ENCODE measurements at regions not wholly inside any gene's neighbourhood (a gene's known extent, or its start where the extent isn't known, plus 50 kb on each side); places are given as distances from the start of the nearest gene placed in this dataset.
A peak's percentile ranks its signal among the peaks of the same experiment; 100 is the strongest.
"Not testable (repeated sequence)": the region's sequence is repeated elsewhere in the genome, so short reads cannot be mapped to it uniquely, and the experiment has no call there.

DNA sequence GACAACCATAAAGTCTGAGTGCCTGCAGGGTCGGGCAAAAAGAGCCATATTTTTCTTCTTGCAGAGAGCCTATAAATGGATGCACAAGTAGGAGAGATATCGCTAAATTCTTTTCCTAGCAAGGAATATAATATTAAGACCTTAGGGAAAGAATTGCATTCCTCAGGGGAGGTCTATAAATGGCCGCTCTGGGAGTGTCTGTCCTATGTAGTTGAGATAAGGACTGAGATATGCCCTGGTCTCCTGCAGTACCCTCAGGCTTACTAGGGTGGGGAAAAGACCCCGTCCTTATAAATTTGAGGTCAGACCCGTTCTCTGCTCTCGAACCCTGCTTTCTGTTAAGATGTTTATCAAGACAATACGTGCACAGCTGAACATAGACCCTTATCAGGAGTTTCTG lies 250.9 kb downstream of the ANKRD50 start:
- H3K36me3 ChIP-seq (ENCODE audit: control insufficient read depth, insufficient read depth, low read length); H3K9me3 ChIP-seq (ENCODE audit: control insufficient read depth, low read length); H3K27ac ChIP-seq (ENCODE audit: low read depth, low read length, severe bottlenecking); H3K4me3 ChIP-seq (ENCODE audit: extremely low read depth, insufficient read depth, low read length, poor library complexity, severe bottlenecking); H3K4me1 ChIP-seq (ENCODE audit: control insufficient read depth, insufficient read depth, low read length, poor library complexity, severe bottlenecking): not testable (repeated sequence)
- 89 to 90% methylated on average over 6 to 7 of the region's 7 CpGs for WGBS, 2 experiments (ENCODE audit: insufficient coverage in 2 of 2)

DNA sequence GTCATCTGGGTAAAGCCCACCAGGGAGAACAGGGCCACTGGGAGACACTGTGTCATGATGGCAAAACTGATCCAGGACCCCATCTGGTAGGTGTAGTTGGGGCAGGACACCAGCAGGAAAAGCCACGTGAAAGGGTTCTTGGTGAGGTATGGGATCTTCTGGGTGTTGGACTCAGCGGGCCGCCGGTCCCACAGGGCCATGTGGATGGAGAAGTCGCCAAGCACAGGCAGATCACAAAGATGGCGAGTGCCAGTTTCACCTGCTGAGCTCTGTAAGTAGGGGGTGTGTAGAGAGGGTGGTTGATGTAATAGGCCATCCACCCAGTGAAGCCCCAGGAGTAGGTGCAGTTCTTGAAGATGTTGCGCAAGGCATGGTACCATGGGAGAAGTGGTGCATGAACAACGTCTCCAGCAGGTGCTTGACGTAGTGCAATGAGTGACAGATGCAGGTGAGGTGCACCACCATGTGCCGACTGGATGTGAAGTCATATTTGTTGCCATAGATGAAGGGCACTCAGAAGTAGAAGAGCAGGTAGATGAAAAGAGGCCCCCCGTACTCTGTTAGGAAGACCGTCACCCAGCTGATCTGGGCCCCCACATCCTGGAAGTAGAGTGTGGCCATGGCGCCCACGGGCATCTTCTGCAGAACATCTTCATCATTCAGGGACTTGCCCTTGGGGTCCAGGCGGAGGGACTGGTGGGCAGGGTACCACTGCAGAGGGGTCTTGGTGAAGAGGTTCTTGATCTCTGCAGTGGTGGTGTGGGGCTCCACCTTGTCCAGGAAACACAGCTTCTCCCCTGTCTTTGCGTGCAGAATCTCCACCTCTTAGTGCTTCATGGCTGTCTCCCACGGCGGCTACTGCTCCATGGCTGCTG lies 249.3 kb downstream of the ANKRD50 start:
- H3K9me3 ChIP-seq (ENCODE audit: control insufficient read depth, low read length), result peaks cover 7% of the 10 kb centered on the region

GRCh38 chr4:124464836-124465235 lies 247.7 kb downstream of the ANKRD50 start:
- no peak overlapping the region for H3K27ac ChIP-seq (ENCODE audit: low read depth, low read length, severe bottlenecking)
- H3K4me3 ChIP-seq (ENCODE audit: extremely low read depth, insufficient read depth, low read length, poor library complexity, severe bottlenecking), result no peak overlapping the region
- no CpG with 5 or more reads among the region's 1 CpG for WGBS, 2 experiments (ENCODE audit: insufficient coverage in 2 of 2)
- H3K9me3 ChIP-seq (ENCODE audit: control insufficient read depth, low read length), result peaks cover 7% of the 10 kb centered on the region
- H3K36me3 ChIP-seq (ENCODE audit: control insufficient read depth, insufficient read depth, low read length), result no peaks in the 10 kb centered on the region
- H3K4me1 ChIP-seq (ENCODE audit: control insufficient read depth, insufficient read depth, low read length, poor library complexity, severe bottlenecking), result no peaks in the 10 kb centered on the region

More for the DNA sequence above, 249.3 kb downstream of the ANKRD50 start:
- Histone ChIP-seq H3K36me3 (ENCODE audit: control insufficient read depth, insufficient read depth, low read length) (no peaks in the 10 kb centered on the region), H3K27ac (ENCODE audit: low read depth, low read length, severe bottlenecking) (no peak overlapping the region), H3K4me3 (ENCODE audit: extremely low read depth, insufficient read depth, low read length, poor library complexity, severe bottlenecking) (no peak overlapping the region), H3K4me1 (ENCODE audit: control insufficient read depth, insufficient read depth, low read length, poor library complexity, severe bottlenecking) (no peaks in the 10 kb centered on the region)
- 86 to 92% methylated on average over 14 to 16 of the region's 18 CpGs for WGBS, 2 experiments (ENCODE audit: insufficient coverage in 2 of 2)

DNA sequence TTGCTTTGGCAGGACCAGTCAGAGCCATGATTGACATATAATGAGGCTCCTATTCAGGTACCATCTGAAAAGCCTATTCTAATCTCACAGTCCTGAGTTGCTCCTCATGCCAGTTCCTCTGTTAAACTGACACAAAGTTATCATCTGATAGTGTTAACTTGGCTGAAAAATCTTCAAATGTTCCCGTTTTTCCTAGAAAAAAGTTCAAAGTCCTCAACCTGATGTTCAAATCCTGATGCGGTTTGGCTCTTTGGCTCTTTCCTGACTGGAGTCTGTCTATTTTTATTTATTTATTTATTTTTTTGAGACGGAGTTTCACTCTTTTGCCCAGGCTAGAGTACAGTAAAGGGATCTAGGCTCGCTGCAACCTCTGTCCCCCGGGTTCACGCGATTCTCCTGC lies 244.2 kb downstream of the ANKRD50 start:
- no peaks in the 10 kb centered on the region for H3K9me3 ChIP-seq (ENCODE audit: control insufficient read depth, low read length)
- 88 to 89% methylated on average over 4 to 6 of the region's 7 CpGs for WGBS, 2 experiments (ENCODE audit: insufficient coverage in 2 of 2)
- H3K36me3 ChIP-seq (ENCODE audit: control insufficient read depth, insufficient read depth, low read length), result no peaks in the 10 kb centered on the region
- no peak overlapping the region for H3K4me3 ChIP-seq (ENCODE audit: extremely low read depth, insufficient read depth, low read length, poor library complexity, severe bottlenecking)
- H3K27ac ChIP-seq (ENCODE audit: low read depth, low read length, severe bottlenecking), result no peak overlapping the region
- H3K4me1 ChIP-seq (ENCODE audit: control insufficient read depth, insufficient read depth, low read length, poor library complexity, severe bottlenecking), result no peaks in the 10 kb centered on the region

- H3K27ac ChIP-seq (ENCODE audit: low read depth, low read length, severe bottlenecking), result no peak overlapping the region
- H3K4me3 ChIP-seq (ENCODE audit: extremely low read depth, insufficient read depth, low read length, poor library complexity, severe bottlenecking), result no peak overlapping the region
- H3K4me1 ChIP-seq (ENCODE audit: control insufficient read depth, insufficient read depth, low read length, poor library complexity, severe bottlenecking), result no peaks in the 10 kb centered on the region
- H3K36me3 ChIP-seq (ENCODE audit: control insufficient read depth, insufficient read depth, low read length), result no peaks in the 10 kb centered on the region
- no peaks in the 10 kb centered on the region for H3K9me3 ChIP-seq (ENCODE audit: control insufficient read depth, low read length)
Observed at GRCh38 chr4:124469981-124470380, 242.6 kb downstream of the ANKRD50 start.

- WGBS, 2 experiments (ENCODE audit: insufficient coverage in 2 of 2), result no CpG with 5 or more reads among the region's 1 CpG
- Histone ChIP-seq H3K4me1 (ENCODE audit: control insufficient read depth, insufficient read depth, low read length, poor library complexity, severe bottlenecking) (no peaks in the 10 kb centered on the region), H3K36me3 (ENCODE audit: control insufficient read depth, insufficient read depth, low read length) (no peaks in the 10 kb centered on the region)
Observed at GRCh38 chr4:124478470-124478869, 234.1 kb downstream of the ANKRD50 start.

DNA sequence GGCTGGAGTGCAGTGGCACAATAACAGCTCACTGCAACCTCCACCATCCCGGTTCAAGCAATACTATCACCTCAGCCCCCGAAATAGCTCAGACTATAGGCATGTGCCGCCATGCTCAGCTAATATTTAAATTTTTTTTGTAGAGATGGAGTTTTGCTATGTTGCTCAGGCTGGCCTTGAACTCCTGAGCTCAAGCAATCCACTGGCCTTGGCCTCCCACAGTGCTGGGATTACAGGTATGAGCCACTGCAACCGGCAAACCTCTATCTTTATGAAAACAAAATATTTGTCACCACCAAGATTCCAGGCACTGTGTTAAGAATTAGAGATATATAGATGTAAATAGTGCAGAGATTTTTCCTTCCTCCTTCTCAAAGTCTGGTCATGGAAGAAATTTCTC lies 232.5 kb downstream of the ANKRD50 start:
- 95% methylated on average over 3 of the region's 4 CpGs; no CpG with 5 or more reads in 1 of the 2 experiments for WGBS, 2 experiments (ENCODE audit: insufficient coverage in 2 of 2)
- H3K9me3 ChIP-seq (ENCODE audit: control insufficient read depth, low read length), result no peaks in the 10 kb centered on the region
- H3K27ac ChIP-seq (ENCODE audit: low read depth, low read length, severe bottlenecking), result no peak overlapping the region
- H3K4me1 ChIP-seq (ENCODE audit: control insufficient read depth, insufficient read depth, low read length, poor library complexity, severe bottlenecking), result no peaks in the 10 kb centered on the region
- H3K36me3 ChIP-seq (ENCODE audit: control insufficient read depth, insufficient read depth, low read length), result no peaks in the 10 kb centered on the region
- no peak overlapping the region for H3K4me3 ChIP-seq (ENCODE audit: extremely low read depth, insufficient read depth, low read length, poor library complexity, severe bottlenecking)

More at GRCh38 chr4:124478470-124478869, 234.1 kb downstream of the ANKRD50 start:
- Histone ChIP-seq H3K27ac (ENCODE audit: low read depth, low read length, severe bottlenecking) (peak overlapping the region; percentile 61), H3K9me3 (ENCODE audit: control insufficient read depth, low read length) (no peaks in the 10 kb centered on the region), H3K4me3 (ENCODE audit: extremely low read depth, insufficient read depth, low read length, poor library complexity, severe bottlenecking) (no peak overlapping the region)

DNA sequence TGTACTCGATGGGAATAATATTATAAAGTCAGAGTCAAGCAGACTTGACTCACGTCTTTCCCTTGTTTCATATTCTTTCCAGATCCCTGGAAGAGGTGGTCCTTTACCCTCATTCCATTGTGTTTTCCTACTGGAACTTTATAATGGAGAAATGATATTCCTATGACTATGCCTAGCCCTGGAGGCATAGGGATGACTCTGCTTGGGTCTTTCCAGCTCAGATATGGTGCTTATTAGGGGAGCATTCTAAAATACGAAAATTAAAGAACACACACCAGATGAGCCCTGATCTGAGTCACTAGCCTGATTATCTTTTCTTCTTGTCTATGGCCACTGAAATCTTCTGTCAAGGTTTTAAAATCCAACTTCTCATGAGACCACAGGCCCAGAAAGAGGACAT lies 231.4 kb downstream of the ANKRD50 start:
- H3K4me3 ChIP-seq (ENCODE audit: extremely low read depth, insufficient read depth, low read length, poor library complexity, severe bottlenecking), result no peak overlapping the region
- H3K4me1 ChIP-seq (ENCODE audit: control insufficient read depth, insufficient read depth, low read length, poor library complexity, severe bottlenecking), result no peaks in the 10 kb centered on the region
- no peaks in the 10 kb centered on the region for H3K36me3 ChIP-seq (ENCODE audit: control insufficient read depth, insufficient read depth, low read length)
- H3K9me3 ChIP-seq (ENCODE audit: control insufficient read depth, low read length), result no peaks in the 10 kb centered on the region
- H3K27ac ChIP-seq (ENCODE audit: low read depth, low read length, severe bottlenecking), result no peak overlapping the region
- WGBS, 2 experiments (ENCODE audit: insufficient coverage in 2 of 2), result 75% methylated on average over 1 of the region's 3 CpGs; no CpG with 5 or more reads in 1 of the 2 experiments

GRCh38 chr4:124483048-124483906 lies 229.3 kb downstream of the ANKRD50 start:
- Histone ChIP-seq H3K27ac (ENCODE audit: low read depth, low read length, severe bottlenecking) (peak overlapping the region; percentile 69), H3K36me3 (ENCODE audit: control insufficient read depth, insufficient read depth, low read length) (no peaks in the 10 kb centered on the region), H3K4me3 (ENCODE audit: extremely low read depth, insufficient read depth, low read length, poor library complexity, severe bottlenecking) (no peak overlapping the region), H3K4me1 (ENCODE audit: control insufficient read depth, insufficient read depth, low read length, poor library complexity, severe bottlenecking) (no peaks in the 10 kb centered on the region), H3K9me3 (ENCODE audit: control insufficient read depth, low read length) (no peaks in the 10 kb centered on the region)
- WGBS, 2 experiments (ENCODE audit: insufficient coverage in 2 of 2), result 17 to 33% methylated on average over 3 of the region's 6 CpGs

DNA sequence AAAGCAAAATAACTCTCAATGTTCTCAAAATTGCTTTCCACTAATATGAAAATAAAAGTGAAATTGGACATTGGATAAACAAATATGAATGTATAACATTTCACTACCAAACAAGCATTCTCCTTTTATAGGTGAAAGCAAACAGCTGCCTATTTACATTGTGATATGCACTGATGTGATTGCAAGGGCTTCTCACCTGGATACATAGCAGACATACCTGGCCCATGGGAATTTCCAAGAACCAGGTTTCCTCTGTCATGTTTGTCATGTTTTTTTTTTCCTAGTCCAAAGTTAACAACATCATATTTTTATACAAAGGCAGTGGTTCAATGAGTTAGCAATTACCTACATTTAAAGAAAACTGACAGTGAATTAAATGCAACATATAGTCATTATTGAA lies 228.5 kb downstream of the ANKRD50 start:
- no peak overlapping the region for H3K4me3 ChIP-seq (ENCODE audit: extremely low read depth, insufficient read depth, low read length, poor library complexity, severe bottlenecking)
- H3K4me1 ChIP-seq (ENCODE audit: control insufficient read depth, insufficient read depth, low read length, poor library complexity, severe bottlenecking), result no peaks in the 10 kb centered on the region
- H3K27ac ChIP-seq (ENCODE audit: low read depth, low read length, severe bottlenecking), result no peak overlapping the region
- H3K9me3 ChIP-seq (ENCODE audit: control insufficient read depth, low read length), result no peaks in the 10 kb centered on the region
- H3K36me3 ChIP-seq (ENCODE audit: control insufficient read depth, insufficient read depth, low read length), result no peaks in the 10 kb centered on the region

DNA sequence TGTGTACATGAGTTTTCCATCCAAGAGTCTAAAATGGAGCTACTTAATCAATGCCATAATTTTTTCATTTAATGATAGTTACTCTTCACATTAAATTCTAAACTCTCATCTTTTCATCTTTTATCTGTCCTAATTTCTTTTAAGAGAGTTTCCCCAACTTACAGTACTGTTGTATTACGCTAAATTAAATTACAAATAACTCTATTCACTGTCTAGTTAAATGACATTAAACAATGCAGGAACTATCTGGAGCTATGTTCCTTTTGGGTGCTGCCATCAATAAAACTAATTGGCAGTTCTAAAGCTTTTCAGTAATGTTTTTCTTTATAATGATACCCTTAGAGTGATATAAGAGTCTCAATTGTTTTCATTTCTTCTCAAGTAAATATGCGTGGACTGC lies 227.6 kb downstream of the ANKRD50 start:
- WGBS, 2 experiments (ENCODE audit: insufficient coverage in 2 of 2), result no CpG with 5 or more reads among the region's 2 CpGs
- Histone ChIP-seq H3K9me3 (ENCODE audit: control insufficient read depth, low read length) (no peaks in the 10 kb centered on the region), H3K27ac (ENCODE audit: low read depth, low read length, severe bottlenecking) (no peak overlapping the region), H3K36me3 (ENCODE audit: control insufficient read depth, insufficient read depth, low read length) (no peaks in the 10 kb centered on the region), H3K4me1 (ENCODE audit: control insufficient read depth, insufficient read depth, low read length, poor library complexity, severe bottlenecking) (no peaks in the 10 kb centered on the region), H3K4me3 (ENCODE audit: extremely low read depth, insufficient read depth, low read length, poor library complexity, severe bottlenecking) (no peak overlapping the region)
